ENCODE measurements at regions not wholly inside any gene's neighbourhood (a gene's known extent, or its start where the extent isn't known, plus 50 kb on each side); places are given as distances from the start of the nearest gene placed in this dataset.

DNA sequence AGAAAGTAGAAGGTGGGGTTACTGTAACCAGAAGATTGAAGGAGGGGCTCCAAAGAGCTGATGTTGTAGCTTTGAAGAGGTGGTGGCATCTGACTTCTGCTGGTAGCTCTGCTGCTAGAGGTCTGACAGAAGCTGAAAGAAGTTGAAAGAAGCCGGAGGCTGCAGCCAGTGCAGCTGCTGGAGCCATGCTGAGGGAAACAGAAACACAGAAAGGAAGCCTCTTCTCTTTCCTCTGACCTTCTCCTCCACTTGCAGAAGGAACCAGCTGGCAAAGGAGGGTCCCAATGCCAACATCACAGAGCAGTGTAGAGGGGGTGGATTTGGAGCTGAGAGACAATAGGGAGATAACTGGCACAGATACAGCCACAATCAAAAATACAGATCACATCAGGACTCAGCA is 89.3 kb upstream of the HHIP start:
- DNase-seq (no peak), ATAC-seq (no peak)
- Histone ChIP-seq H3K4me3 (no peak overlapping the region), H3K27me3 (peaks cover 0 to 2% (median 0%) of the 10 kb centered on the region in 7 donors), H3K36me3 (no peaks in the 10 kb centered on the region), H3K9me3 (no peaks in the 10 kb centered on the region), H3K4me1 (no peaks in the 10 kb centered on the region), H3K27ac (no peak overlapping the region)
- TF ChIP-seq, protein P1, sequence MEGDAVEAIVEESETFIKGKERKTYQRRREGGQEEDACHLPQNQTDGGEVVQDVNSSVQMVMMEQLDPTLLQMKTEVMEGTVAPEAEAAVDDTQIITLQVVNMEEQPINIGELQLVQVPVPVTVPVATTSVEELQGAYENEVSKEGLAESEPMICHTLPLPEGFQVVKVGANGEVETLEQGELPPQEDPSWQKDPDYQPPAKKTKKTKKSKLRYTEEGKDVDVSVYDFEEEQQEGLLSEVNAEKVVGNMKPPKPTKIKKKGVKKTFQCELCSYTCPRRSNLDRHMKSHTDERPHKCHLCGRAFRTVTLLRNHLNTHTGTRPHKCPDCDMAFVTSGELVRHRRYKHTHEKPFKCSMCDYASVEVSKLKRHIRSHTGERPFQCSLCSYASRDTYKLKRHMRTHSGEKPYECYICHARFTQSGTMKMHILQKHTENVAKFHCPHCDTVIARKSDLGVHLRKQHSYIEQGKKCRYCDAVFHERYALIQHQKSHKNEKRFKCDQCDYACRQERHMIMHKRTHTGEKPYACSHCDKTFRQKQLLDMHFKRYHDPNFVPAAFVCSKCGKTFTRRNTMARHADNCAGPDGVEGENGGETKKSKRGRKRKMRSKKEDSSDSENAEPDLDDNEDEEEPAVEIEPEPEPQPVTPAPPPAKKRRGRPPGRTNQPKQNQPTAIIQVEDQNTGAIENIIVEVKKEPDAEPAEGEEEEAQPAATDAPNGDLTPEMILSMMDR (IDR thresholded peaks at IDR 0.05) = no peak
- WGBS, 2 donors = 49 to 67% methylated on average over 1 of the region's 1 CpG
- intact Hi-C loops (cut with DNase I) = no loop called here

DNA sequence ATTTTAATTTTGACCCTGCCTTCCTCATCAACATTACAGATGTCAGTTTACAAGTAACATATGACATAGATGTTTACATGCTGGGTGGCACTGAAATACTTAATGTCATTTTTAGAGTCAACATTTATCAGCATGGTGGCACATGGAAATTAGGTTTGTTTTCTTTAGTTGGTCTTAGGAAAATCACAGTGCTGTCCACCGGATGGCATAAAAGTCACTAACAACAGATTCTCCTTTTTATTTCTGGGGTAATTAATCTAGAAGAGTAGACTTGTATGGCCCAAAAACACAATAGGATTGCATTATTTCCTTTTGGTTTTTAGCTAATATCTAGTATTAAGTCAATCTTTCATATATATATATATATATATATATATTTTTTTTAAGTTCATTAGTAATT is 88.6 kb upstream of the HHIP start:
- 83% methylated on average over 1 of the region's 1 CpG for WGBS, 2 donors
- no peaks in the 10 kb centered on the region for H3K4me1 ChIP-seq
- H3K27ac ChIP-seq = no peak overlapping the region
- no peak overlapping the region for H3K4me3 ChIP-seq
- TF ChIP-seq, protein P1 (IDR thresholded peaks at IDR 0.05) = no peak
- peaks cover 0 to 2% (median 0%) of the 10 kb centered on the region in 7 donors for H3K27me3 ChIP-seq
- no peaks in the 10 kb centered on the region for H3K36me3 ChIP-seq
- H3K9me3 ChIP-seq = no peaks in the 10 kb centered on the region
- DNase-seq = no peak
- intact Hi-C loops (cut with DNase I) = no loop called here
- ATAC-seq = no peak

DNA sequence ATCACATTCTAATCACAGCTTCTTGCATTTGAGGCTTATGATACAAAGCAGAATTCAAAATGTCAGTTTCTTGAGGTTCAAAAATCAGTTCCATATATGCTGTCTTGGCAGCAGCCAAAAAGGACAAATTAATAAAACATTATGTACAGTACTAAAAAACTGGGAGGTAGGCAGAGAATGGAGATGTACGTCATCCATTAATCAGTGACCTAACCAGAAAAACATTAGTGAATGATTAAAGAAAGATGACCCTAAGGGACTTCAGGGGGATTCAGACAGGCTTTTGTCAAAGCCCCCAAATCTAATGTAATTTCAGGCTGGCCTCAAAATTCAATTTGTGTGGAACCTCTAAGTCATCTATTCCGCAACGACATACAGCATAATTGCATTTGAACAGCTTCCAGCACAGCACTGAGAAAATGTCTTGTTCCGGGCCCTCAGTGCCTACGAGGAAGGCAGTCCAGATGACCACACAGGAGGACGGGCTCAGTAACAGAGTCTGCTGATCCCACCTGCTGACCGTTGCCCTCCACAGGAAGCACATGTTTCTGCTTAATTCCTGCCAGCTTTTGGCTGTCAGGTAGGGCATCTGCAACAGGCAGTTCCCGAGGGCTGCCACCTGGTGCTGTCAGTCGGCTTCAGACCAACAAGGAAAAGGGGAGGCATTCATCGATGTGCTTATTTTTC is 83.8 kb upstream of the HHIP start:
- TF ChIP-seq, protein P1 (IDR thresholded peaks at IDR 0.05) = no peak
- WGBS, 2 donors = 34 to 42% methylated on average over 10 of the region's 10 CpGs
- no peaks in the 10 kb centered on the region for H3K4me1 ChIP-seq

DNA sequence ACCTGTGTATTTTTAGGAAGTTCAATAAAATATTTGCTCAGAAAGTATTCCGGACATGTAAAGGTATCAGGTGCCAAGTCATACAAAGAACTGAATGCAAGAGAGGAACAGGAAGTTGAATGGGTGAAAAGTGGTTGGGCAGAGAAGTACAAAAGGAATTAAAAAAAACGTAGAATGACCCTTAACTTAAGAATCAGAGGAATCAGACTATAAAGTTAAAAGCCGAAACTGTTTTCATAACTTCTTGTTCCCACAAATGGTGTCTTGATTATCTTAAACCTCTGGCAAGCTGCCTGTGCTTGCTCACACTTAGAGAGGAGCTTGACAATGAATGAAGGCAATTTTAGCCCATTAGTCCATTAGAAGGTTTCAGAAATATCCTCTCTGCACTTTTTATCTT is 81.6 kb upstream of the HHIP start:
- DNase-seq = no peak
- Histone ChIP-seq H3K27me3 (no peaks in the 10 kb centered on the region), H3K4me3 (no peak overlapping the region), H3K4me1 (no peaks in the 10 kb centered on the region), H3K9me3 (no peaks in the 10 kb centered on the region), H3K36me3 (no peaks in the 10 kb centered on the region), H3K27ac (no peak overlapping the region)
- WGBS, 2 donors = 56 to 69% methylated on average over 3 of the region's 3 CpGs
- ATAC-seq = no peak
- intact Hi-C loops (cut with DNase I) = no loop called here
- TF ChIP-seq, protein P1 (IDR thresholded peaks at IDR 0.05) = no peak

More for the DNA sequence above, 83.8 kb upstream of the HHIP start:
- Histone ChIP-seq H3K27ac (no peak overlapping the region), H3K27me3 (peaks cover 0 to 2% (median 0%) of the 10 kb centered on the region in 7 donors), H3K4me3 (no peak overlapping the region), H3K36me3 (no peaks in the 10 kb centered on the region), H3K9me3 (no peaks in the 10 kb centered on the region)
- intact Hi-C loops (cut with DNase I) = no loop called here
- no peak for DNase-seq
- no peak for ATAC-seq
